Thoracic aorta (tissue), 2 donors: ENCODE measurements at regions not wholly inside any gene's neighbourhood (a gene's known extent, or its start where the extent isn't known, plus 50 kb on each side); places are given as distances from the start of the nearest gene placed in this dataset.

Experiments
- ATAC-seq: fragments of 150-250 bp; one replicate; pipeline ENCODE4 v1.8.0; 2017; ENCODE audit warnings: low read depth; ENCODE audit not compliant: insufficient number of reproducible peaks, low FRiP score
- DNase-seq: peaks from one replicate; pipeline ENCODE4 v3.0.0-alpha.2; 2020; ENCODE audit warnings: low spot score
- H3K27ac ChIP-seq, 2 donors: fragments of 200-600 bp; sonication (generic); 1 replicate in 1 of 2; 2 replicates in 1 of 2; pipeline ENCODE4 v1.5.1; 2016; ENCODE audit warnings: mild to moderate bottlenecking in 2 of 2, moderate library complexity in 2 of 2
- H3K27me3 ChIP-seq: fragments of 200-600 bp; sonication (generic); replicated peaks from 2 replicates; pipeline ENCODE4 v1.6.0; 2016; ENCODE audit warnings: mild to moderate bottlenecking; ENCODE audit not compliant: insufficient read depth
- H3K36me3 ChIP-seq: fragments of 200-600 bp; sonication (generic); one replicate; pipeline ENCODE4 v1.5.1; 2016
- H3K4me1 ChIP-seq, 2 donors: fragments of 200-600 bp; sonication (generic); 1 replicate in 1 of 2; 2 replicates in 1 of 2; pipeline versions ENCODE4 v1.5.1 to v1.6.0; 2016; ENCODE audit warnings: low read depth in 2 of 2, mild to moderate bottlenecking in 1 of 2; ENCODE audit not compliant: control insufficient read depth in 1 of 2
- H3K4me3 ChIP-seq: fragments of 200-600 bp; sonication (generic); 2 replicates; pipeline ENCODE4 v1.5.1; 2016; ENCODE audit warnings: mild to moderate bottlenecking
- H3K9me3 ChIP-seq: fragments of 200-600 bp; sonication (generic); 2 replicates; pipeline ENCODE4 v1.5.1; 2016
- TF ChIP-seq, protein P1 (sequence below): fragments of 200-600 bp; sonication (generic); IDR thresholded peaks from one replicate; pipeline ENCODE4 v1.5.1; 2019; ENCODE audit warnings: antibody characterized with exemption

DNA sequence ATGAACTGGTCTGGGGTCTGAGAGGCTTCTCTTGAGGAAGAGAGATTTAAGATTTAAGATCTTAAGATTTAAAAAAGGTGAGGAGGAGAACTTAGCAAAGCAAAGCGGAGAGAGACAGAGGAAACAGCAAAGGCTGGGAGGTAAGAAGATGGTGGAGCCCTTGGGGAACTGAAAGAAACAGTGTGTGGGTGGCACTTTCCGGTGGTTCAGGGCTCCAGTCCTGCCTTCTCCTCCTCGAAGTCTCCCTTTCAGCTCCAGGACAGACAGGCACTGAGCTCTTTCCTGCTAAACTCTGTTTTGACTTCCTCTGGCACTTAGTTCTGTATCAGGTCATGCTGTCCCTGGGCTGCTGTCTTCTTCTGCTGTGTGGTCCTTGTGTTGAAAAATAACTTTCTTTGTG is 298.7 kb upstream of the SRRM4 start:
- no peaks in the 10 kb centered on the region for H3K9me3 ChIP-seq
- TF ChIP-seq, protein P1, sequence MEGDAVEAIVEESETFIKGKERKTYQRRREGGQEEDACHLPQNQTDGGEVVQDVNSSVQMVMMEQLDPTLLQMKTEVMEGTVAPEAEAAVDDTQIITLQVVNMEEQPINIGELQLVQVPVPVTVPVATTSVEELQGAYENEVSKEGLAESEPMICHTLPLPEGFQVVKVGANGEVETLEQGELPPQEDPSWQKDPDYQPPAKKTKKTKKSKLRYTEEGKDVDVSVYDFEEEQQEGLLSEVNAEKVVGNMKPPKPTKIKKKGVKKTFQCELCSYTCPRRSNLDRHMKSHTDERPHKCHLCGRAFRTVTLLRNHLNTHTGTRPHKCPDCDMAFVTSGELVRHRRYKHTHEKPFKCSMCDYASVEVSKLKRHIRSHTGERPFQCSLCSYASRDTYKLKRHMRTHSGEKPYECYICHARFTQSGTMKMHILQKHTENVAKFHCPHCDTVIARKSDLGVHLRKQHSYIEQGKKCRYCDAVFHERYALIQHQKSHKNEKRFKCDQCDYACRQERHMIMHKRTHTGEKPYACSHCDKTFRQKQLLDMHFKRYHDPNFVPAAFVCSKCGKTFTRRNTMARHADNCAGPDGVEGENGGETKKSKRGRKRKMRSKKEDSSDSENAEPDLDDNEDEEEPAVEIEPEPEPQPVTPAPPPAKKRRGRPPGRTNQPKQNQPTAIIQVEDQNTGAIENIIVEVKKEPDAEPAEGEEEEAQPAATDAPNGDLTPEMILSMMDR: no peak
- H3K27ac ChIP-seq: no peak overlapping the region
- no peak overlapping the region for H3K4me3 ChIP-seq
- H3K27me3 ChIP-seq: no peaks in the 10 kb centered on the region
- H3K36me3 ChIP-seq: no peaks in the 10 kb centered on the region
- no peaks in the 10 kb centered on the region for H3K4me1 ChIP-seq
- DNase-seq: no peak
- no peak for ATAC-seq

GRCh38 chr12:118685983-118686607 is 295.2 kb upstream of the SRRM4 start:
- Histone ChIP-seq H3K4me3 (no peak overlapping the region), H3K4me1 (no peaks in the 10 kb centered on the region), H3K9me3 (no peaks in the 10 kb centered on the region), H3K27ac (no peak overlapping the region), H3K36me3 (no peaks in the 10 kb centered on the region), H3K27me3 (no peaks in the 10 kb centered on the region)
- TF ChIP-seq, protein P1: no peak
- ATAC-seq: no peak
- DNase-seq: no peak

- DNase-seq (no peak), ATAC-seq (no peak)
- TF ChIP-seq, protein P1: no peak
- no peaks in the 10 kb centered on the region for H3K27me3 ChIP-seq
- no peaks in the 10 kb centered on the region for H3K9me3 ChIP-seq
- no peaks in the 10 kb centered on the region for H3K4me1 ChIP-seq
- H3K4me3 ChIP-seq: no peak overlapping the region
- H3K27ac ChIP-seq: no peak overlapping the region
- no peaks in the 10 kb centered on the region for H3K36me3 ChIP-seq
These were observed 291.5 kb upstream of the SRRM4 start for GRCh38 chr12:118689793-118690192.

DNA sequence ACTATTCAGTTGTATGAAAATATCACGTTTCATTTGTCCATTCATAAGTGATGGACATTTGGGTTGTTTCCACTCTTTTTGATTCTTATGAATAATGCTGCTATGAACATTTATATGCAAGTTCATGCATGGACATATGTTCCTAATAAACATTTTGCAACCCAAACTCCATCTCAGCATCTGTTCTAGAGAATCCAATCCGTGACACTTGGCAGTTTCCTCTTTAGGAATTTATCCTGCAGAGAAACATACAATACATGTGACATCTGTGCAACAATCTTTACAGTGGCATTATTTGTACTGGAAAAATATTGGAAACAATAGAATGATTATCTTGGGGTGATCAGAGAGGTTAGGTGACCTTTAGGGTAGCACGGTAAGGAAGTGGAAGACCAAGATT is 290.8 kb upstream of the SRRM4 start:
- no peak for DNase-seq
- Histone ChIP-seq H3K4me3 (no peak overlapping the region), H3K9me3 (no peaks in the 10 kb centered on the region), H3K36me3 (no peaks in the 10 kb centered on the region), H3K4me1 (no peaks in the 10 kb centered on the region), H3K27me3 (no peaks in the 10 kb centered on the region), H3K27ac (no peak overlapping the region)
- TF ChIP-seq, protein P1: no peak
- ATAC-seq: no peak

GRCh38 chr12:118694128-118694775 is 287.1 kb upstream of the SRRM4 start:
- Histone ChIP-seq H3K36me3 (no peaks in the 10 kb centered on the region), H3K4me3 (no peak overlapping the region), H3K4me1 (no peaks in the 10 kb centered on the region), H3K9me3 (no peaks in the 10 kb centered on the region), H3K27me3 (no peaks in the 10 kb centered on the region), H3K27ac (no peak overlapping the region)
- DNase-seq: no peak
- no peak for ATAC-seq
- TF ChIP-seq, protein P1: no peak
